PC-9 (cell line): ENCODE measurements at regions not wholly inside any gene's neighbourhood (a gene's known extent, or its start where the extent isn't known, plus 50 kb on each side); places are given as distances from the start of the nearest gene placed in this dataset.
"Not testable (repeated sequence)": the region's sequence is repeated elsewhere in the genome, so short reads cannot be mapped to it uniquely, and the experiment has no call there.

ENCODE experiments used
- BruUV-seq: library from RNA; stranded (reverse); fragments of 400-500 nt; replicated peaks from 2 replicates; lab custom pipeline; 2021; lab: Mats Ljungman, UMichigan
- CTCF ChIA-PET: fragments of 300-600 bp; sonication (Branson Sonifier 250); formaldehyde crosslinking; loops from one replicate; lab custom pipeline; 2022; ENCODE audit warnings: antibody characterized with exemption; lab: Charles Lee
- POLR2A ChIA-PET: fragments of 300-600 bp; sonication (Branson Sonifier 250); formaldehyde crosslinking; loops from one replicate; lab custom pipeline; 2022; ENCODE audit warnings: antibody characterized with exemption; ENCODE audit not compliant: unreplicated experiment; lab: Charles Lee
- DNase-seq, 2 experiments: peaks; one replicate each; pipeline versions ENCODE4 v3.0.0 to v3.0.0-alpha.2; 2015 to 2022; ENCODE audit warnings: mixed read lengths in 1 of 2
- H2AFZ ChIP-seq: fragments of 200-600 bp; sonication (generic); 2 replicates; pipeline ENCODE4 v1.8.1; 2017; ENCODE audit warnings: antibody characterized with exemption
- H3F3A ChIP-seq: fragments of 200-600 bp; sonication (generic); 2 replicates; pipeline ENCODE4 v1.8.1; 2017; ENCODE audit warnings: antibody characterized with exemption, mild to moderate bottlenecking, low read depth; ENCODE audit not compliant: insufficient read depth
- H3K27ac ChIP-seq: fragments of 200-600 bp; sonication (generic); 2 replicates; pipeline ENCODE4 v1.6.1; 2016; ENCODE audit warnings: mixed run types
- H3K27me3 ChIP-seq: fragments of 200-600 bp; sonication (generic); 2 replicates; pipeline ENCODE4 v1.6.1; 2016; ENCODE audit warnings: low read depth, mixed run types; ENCODE audit not compliant: insufficient read depth
- H3K36me3 ChIP-seq: fragments of 200-600 bp; sonication (generic); 2 replicates; pipeline ENCODE4 v1.6.1; 2016; ENCODE audit warnings: low read depth, mixed run types
- H3K4me1 ChIP-seq: fragments of 200-600 bp; sonication (generic); replicated peaks from 2 replicates; pipeline ENCODE4 v1.6.1; 2016; ENCODE audit warnings: mixed run types; ENCODE audit not compliant: insufficient read depth
- H3K4me2 ChIP-seq: fragments of 200-600 bp; sonication (generic); 2 replicates; pipeline ENCODE4 v1.6.1; 2017; ENCODE audit warnings: mixed run types
- H3K4me3 ChIP-seq: fragments of 200-600 bp; sonication (generic); 2 replicates; pipeline ENCODE4 v1.6.1; 2016; ENCODE audit warnings: mixed run types
- H3K79me2 ChIP-seq: fragments of 200-600 bp; sonication (generic); 2 replicates; pipeline ENCODE4 v1.6.1; 2017; ENCODE audit warnings: low read depth, mixed run types
- H3K9me2 ChIP-seq: fragments of 200-600 bp; sonication (generic); 2 replicates; pipeline ENCODE4 v1.8.1; 2017; ENCODE audit warnings: mild to moderate bottlenecking; ENCODE audit not compliant: insufficient read depth
- H3K9me3 ChIP-seq: fragments of 200-600 bp; sonication (generic); 2 replicates; pipeline ENCODE4 v1.8.1; 2016; ENCODE audit warnings: low read depth; ENCODE audit not compliant: insufficient read depth
- H4K20me1 ChIP-seq: fragments of 200-600 bp; sonication (generic); 2 replicates; pipeline ENCODE4 v1.8.1; 2017; ENCODE audit not compliant: insufficient read depth
- CTCF ChIP-seq: fragments of 200-600 bp; sonication (generic); conservative IDR thresholded peaks from 2 replicates; pipeline ENCODE4 v1.6.1; 2017; ENCODE audit warnings: mixed run types, antibody characterized with exemption, mild to moderate bottlenecking, moderate library complexity
- EZH2 ChIP-seq: fragments of 200-600 bp; sonication (generic); IDR thresholded peaks from 2 replicates; pipeline ENCODE4 v1.8.0; 2017; ENCODE audit warnings: antibody characterized with exemption, low read depth
- intact Hi-C: fragments of 100-400 bp; cut with micrococcal nuclease; formaldehyde crosslinking; loops from one replicate; pipeline ENCODE4 v1.10.0; 2022; ENCODE audit not compliant: unreplicated experiment

GRCh38 chr9:115888131-115888530, 265.5 kb upstream of the PAPPA start:
- BruUV-seq, result no TSS peak
- DNase-seq, result no peak
- ChIA-PET CTCF (no interaction called here), POLR2A (no interaction called here)
- H3K27ac ChIP-seq, result no peak overlapping the region
- no peak overlapping the region for H3K4me3 ChIP-seq
- H2AFZ ChIP-seq, result peak overlapping the region; percentile 50; the same call in 1 of the 2 replicates
- H3K9me2 ChIP-seq, result no peaks in the 10 kb centered on the region
- no peaks in the 10 kb centered on the region for H3K27me3 ChIP-seq
- TF ChIP-seq CTCF (no peak), EZH2 (no peak)
- no peaks in the 10 kb centered on the region for H4K20me1 ChIP-seq
- intact Hi-C loops, result no loop called here
- H3K79me2 ChIP-seq, result no peaks in the 10 kb centered on the region
- H3K36me3 ChIP-seq, result no peaks in the 10 kb centered on the region
- H3F3A ChIP-seq, result no peaks in the 10 kb centered on the region
- H3K4me2 ChIP-seq, result no peak overlapping the region
- peaks cover 5% of the 10 kb centered on the region for H3K4me1 ChIP-seq
- peaks cover 5% of the 10 kb centered on the region; the same call in 1 of the 2 replicates for H3K9me3 ChIP-seq

GRCh38 chr9:115891929-115892328, 261.7 kb upstream of the PAPPA start:
- Histone ChIP-seq H3K9me3 (peaks cover 5% of the 10 kb centered on the region; the same call in 1 of the 2 replicates), H3K4me2 (no peak overlapping the region), H2AFZ (no peak overlapping the region), H3K9me2 (no peaks in the 10 kb centered on the region), H3K27ac (no peak overlapping the region), H3K4me3 (no peak overlapping the region), H3K27me3 (no peaks in the 10 kb centered on the region), H3K79me2 (no peaks in the 10 kb centered on the region), H3K36me3 (no peaks in the 10 kb centered on the region), H3F3A (0 out of 2 replicates have a peak, but pooled peaks cover under 1% of the 10 kb centered on the region), H3K4me1 (peaks cover 5% of the 10 kb centered on the region), H4K20me1 (no peaks in the 10 kb centered on the region)
- no peak for DNase-seq
- TF ChIP-seq EZH2 (no peak), CTCF (no peak)
- ChIA-PET CTCF (no interaction called here), POLR2A (no interaction called here)
- BruUV-seq, result no TSS peak
- intact Hi-C loops, result no loop called here

- H3K4me3 ChIP-seq, H2AFZ ChIP-seq, H3F3A ChIP-seq, BruUV-seq, H4K20me1 ChIP-seq, H3K27me3 ChIP-seq, H3K27ac ChIP-seq, H3K36me3 ChIP-seq, POLR2A ChIA-PET, CTCF ChIA-PET, H3K4me1 ChIP-seq, H3K9me2 ChIP-seq, H3K4me2 ChIP-seq, intact Hi-C loops, DNase-seq, H3K79me2 ChIP-seq, H3K9me3 ChIP-seq: not testable (repeated sequence)
Measured at GRCh38 chr9:115898478-115898877, 255.1 kb upstream of the PAPPA start.

- Histone ChIP-seq H3K27me3 (no peaks in the 10 kb centered on the region), H2AFZ (no peak overlapping the region), H3F3A (0 out of 2 replicates have a peak, but pooled peaks cover 4% of the 10 kb centered on the region), H3K9me3 (no peaks in the 10 kb centered on the region), H3K4me3 (no peak overlapping the region), H3K4me1 (no peaks in the 10 kb centered on the region), H3K27ac (no peak overlapping the region), H3K4me2 (no peak overlapping the region), H3K79me2 (no peaks in the 10 kb centered on the region), H3K9me2 (0 out of 2 replicates have a peak, but pooled peaks cover 5% of the 10 kb centered on the region), H3K36me3 (no peaks in the 10 kb centered on the region), H4K20me1 (no peaks in the 10 kb centered on the region)
- POLR2A ChIA-PET, result no interaction called here
- DNase-seq, result no peak
- intact Hi-C loops, result no loop called here
- BruUV-seq, result no TSS peak
- TF ChIP-seq EZH2, result no peak
- no peak for TF ChIP-seq CTCF
- CTCF ChIA-PET, result no interaction called here
Measured at GRCh38 chr9:115900698-115901097, 252.9 kb upstream of the PAPPA start.
